ENCODE measurements at regions not wholly inside any gene's neighbourhood (a gene's known extent, or its start where the extent isn't known, plus 50 kb on each side); places are given as distances from the start of the nearest gene placed in this dataset.

- Mint-ChIP-seq H3K36me3 (ENCODE audit: low read depth) (no peaks in the 10 kb centered on the region), H3K27me3 (peaks cover 35% of the 10 kb centered on the region), H3K4me1 (peaks cover 3% of the 10 kb centered on the region), H3K4me3 (no peak overlapping the region), H3K27ac (no peak overlapping the region)
- no peaks in the 10 kb centered on the region for H3K9me3 ChIP-seq (ENCODE audit: control insufficient read depth, low read length, poor library complexity, severe bottlenecking)
- no peak for DNase-seq
- ATAC-seq: no peak
These were observed 167.7 kb upstream of the INHBA start for GRCh38 chr7:41870461-41871138.

- H3K4me1 Mint-ChIP-seq: peaks cover 3% of the 10 kb centered on the region
- H3K27me3 Mint-ChIP-seq: peaks cover 29% of the 10 kb centered on the region
- ATAC-seq: no peak
- H3K36me3 Mint-ChIP-seq (ENCODE audit: low read depth): no peaks in the 10 kb centered on the region
- H3K27ac Mint-ChIP-seq: no peak overlapping the region
- no peak for DNase-seq
- H3K4me3 Mint-ChIP-seq: no peak overlapping the region
- no peaks in the 10 kb centered on the region for H3K9me3 ChIP-seq (ENCODE audit: control insufficient read depth, low read length, poor library complexity, severe bottlenecking)
These were observed 167.1 kb upstream of the INHBA start for GRCh38 chr7:41869997-41870396.

DNA sequence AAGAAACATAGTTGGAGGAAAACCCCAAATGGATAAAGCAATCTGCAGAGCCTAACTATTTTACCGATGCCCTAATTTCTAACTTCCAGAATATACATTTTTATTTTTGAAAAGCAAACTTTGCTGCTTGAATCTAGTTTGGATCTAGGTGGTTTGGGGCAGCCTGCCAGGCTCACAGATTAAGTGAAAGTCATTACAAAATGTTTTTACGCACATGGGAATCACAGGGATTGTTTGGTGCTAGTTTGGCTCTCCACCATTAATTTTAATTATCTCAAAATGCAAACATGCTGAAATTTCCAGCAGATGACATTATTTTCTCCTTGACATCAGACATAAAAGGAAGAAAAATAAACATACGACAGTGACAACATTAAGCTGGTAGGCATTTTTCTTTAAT lies 166.7 kb upstream of the INHBA start:
- Mint-ChIP-seq H3K27me3 (peaks cover 25% of the 10 kb centered on the region), H3K36me3 (ENCODE audit: low read depth) (no peaks in the 10 kb centered on the region), H3K4me1 (peaks cover under 1% of the 10 kb centered on the region), H3K4me3 (no peak overlapping the region), H3K27ac (no peak overlapping the region)
- DNase-seq (no peak), ATAC-seq (no peak)
- H3K9me3 ChIP-seq (ENCODE audit: control insufficient read depth, low read length, poor library complexity, severe bottlenecking): no peaks in the 10 kb centered on the region

DNA sequence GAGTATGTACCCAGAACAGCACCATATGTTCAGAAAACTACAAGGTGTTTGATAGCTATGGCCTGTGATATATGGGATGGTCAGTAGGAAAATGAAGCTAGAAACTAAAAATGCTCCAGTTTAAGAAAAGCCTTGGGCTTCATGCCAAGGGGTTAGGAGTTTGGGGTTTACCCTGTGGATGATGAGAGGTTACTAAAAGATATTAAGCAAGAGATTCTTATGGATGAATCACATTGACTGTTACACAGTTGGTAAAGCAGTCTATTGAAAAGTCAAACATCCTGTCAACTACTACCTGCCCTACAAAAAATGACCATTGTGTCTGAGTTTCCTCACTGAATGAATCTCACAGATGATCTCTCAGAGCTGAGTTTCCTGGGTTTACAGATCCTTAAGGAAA lies 166.2 kb upstream of the INHBA start:
- no peak for ATAC-seq
- Mint-ChIP-seq H3K4me3 (no peak overlapping the region), H3K36me3 (ENCODE audit: low read depth) (no peaks in the 10 kb centered on the region), H3K27ac (no peak overlapping the region), H3K27me3 (peaks cover 23% of the 10 kb centered on the region), H3K4me1 (no peaks in the 10 kb centered on the region)
- H3K9me3 ChIP-seq (ENCODE audit: control insufficient read depth, low read length, poor library complexity, severe bottlenecking): no peaks in the 10 kb centered on the region
- no peak for DNase-seq

DNA sequence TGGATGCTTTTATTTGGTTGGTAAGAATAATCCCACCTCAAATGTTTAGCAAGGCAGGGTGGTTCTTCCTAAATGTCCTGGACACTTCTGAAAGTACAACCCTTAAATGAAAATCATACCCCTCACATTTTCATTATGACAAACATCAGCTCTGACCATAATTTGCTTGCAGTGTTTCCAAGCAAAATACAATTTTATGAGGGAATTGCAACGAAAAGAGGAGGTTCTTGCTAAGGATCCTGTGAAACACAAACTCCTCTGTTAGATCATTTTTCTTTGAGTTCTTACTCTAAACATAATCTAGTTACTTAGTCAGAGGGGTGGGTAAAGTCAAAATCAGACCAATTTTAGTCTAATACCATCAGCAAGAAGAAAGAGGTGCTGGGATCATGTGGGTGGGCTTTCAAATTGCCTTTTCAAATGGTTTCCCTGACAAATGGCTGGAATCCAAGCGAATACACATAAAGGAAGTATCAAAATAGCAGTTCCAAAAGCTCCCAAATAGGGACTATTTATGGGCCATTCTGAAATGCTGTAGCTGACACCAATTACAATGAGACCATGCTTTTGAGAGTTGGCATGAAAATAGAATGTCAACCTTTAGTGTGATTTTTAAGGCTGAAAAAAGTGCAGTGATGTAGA lies 164.9 kb upstream of the INHBA start:
- no peaks in the 10 kb centered on the region for H3K9me3 ChIP-seq (ENCODE audit: control insufficient read depth, low read length, poor library complexity, severe bottlenecking)
- no peak for ATAC-seq
- no peak overlapping the region for H3K27ac Mint-ChIP-seq
- H3K27me3 Mint-ChIP-seq: peaks cover 16% of the 10 kb centered on the region
- no peak overlapping the region for H3K4me3 Mint-ChIP-seq
- H3K36me3 Mint-ChIP-seq (ENCODE audit: low read depth): no peaks in the 10 kb centered on the region
- H3K4me1 Mint-ChIP-seq: no peaks in the 10 kb centered on the region
- no peak for DNase-seq

DNA sequence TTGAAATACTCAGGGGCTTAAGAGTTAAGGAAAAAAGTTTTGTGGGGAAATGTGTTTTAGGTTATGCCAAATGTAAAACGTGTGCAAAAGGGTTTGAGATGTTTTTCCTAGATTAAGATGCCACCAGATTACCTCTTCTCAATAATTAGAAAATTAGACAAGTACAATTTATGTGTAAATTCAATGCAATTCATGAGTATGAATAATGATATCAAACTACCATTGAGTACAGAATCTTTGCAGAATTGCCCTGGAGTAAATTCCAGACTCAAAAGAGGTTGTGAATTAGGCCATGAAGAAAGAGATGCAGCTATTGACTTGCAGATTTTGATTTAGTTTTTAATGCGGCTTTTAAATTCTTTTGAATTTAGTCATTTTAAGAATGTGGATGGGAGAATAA lies 159.4 kb upstream of the INHBA start:
- Mint-ChIP-seq H3K4me3 (no peak overlapping the region), H3K27me3 (peaks cover 5% of the 10 kb centered on the region), H3K27ac (no peak overlapping the region), H3K36me3 (ENCODE audit: low read depth) (no peaks in the 10 kb centered on the region), H3K4me1 (no peaks in the 10 kb centered on the region)
- ATAC-seq (no peak), DNase-seq (no peak)
- no peaks in the 10 kb centered on the region for H3K9me3 ChIP-seq (ENCODE audit: control insufficient read depth, low read length, poor library complexity, severe bottlenecking)

DNA sequence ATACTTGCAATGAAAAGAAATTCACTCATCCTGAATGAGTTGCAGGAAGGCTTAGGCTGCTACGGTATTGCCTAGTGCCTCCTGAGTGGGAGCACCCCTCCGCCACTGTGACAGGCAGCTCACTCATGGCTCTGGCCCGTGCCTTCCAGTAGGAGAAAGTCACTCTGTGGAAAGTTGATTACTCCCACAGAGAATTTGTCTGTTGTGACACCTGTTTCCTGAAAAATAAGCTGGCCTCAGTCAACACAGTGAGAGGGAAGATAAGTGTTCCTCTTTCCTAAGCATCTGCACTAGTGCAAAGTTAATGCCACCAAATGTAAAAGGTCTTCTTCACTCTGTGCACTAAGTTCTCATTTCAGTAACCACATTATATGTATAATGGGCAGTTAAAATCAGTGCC lies 158.8 kb upstream of the INHBA start:
- Mint-ChIP-seq H3K36me3 (ENCODE audit: low read depth) (no peaks in the 10 kb centered on the region), H3K27me3 (peaks cover 5% of the 10 kb centered on the region), H3K27ac (no peak overlapping the region), H3K4me1 (no peaks in the 10 kb centered on the region), H3K4me3 (no peak overlapping the region)
- no peak for ATAC-seq
- no peak for DNase-seq
- no peaks in the 10 kb centered on the region for H3K9me3 ChIP-seq (ENCODE audit: control insufficient read depth, low read length, poor library complexity, severe bottlenecking)

- Mint-ChIP-seq H3K27ac (no peak overlapping the region), H3K27me3 (peaks cover 5% of the 10 kb centered on the region), H3K36me3 (ENCODE audit: low read depth) (no peaks in the 10 kb centered on the region), H3K4me3 (no peak overlapping the region), H3K4me1 (no peaks in the 10 kb centered on the region)
- H3K9me3 ChIP-seq (ENCODE audit: control insufficient read depth, low read length, poor library complexity, severe bottlenecking): no peaks in the 10 kb centered on the region
- no peak for DNase-seq
- ATAC-seq: no peak
These were observed 155.3 kb upstream of the INHBA start for GRCh38 chr7:41858201-41858600.

GRCh38 chr7:41855798-41856197 lies 152.9 kb upstream of the INHBA start:
- H3K27me3 Mint-ChIP-seq: peaks cover 5% of the 10 kb centered on the region

DNA sequence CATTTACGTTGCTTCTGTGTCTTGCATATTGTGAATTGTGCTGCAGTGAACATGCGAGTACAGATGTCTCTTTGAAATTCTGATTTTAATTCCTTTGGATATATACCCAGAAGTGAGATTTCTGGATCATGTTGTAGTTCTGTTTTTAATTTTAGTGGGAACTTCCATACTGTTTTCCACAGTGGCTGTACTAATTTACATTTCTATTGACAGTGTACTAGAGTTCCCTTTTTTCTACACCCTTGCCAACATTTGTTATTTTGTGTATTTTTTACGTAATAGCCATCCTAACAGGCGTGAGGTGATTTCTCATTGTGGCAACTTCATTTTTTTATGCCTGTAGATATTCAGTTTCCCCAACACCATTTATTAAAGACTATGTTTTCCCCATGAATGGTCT lies 144.7 kb upstream of the INHBA start:
- Mint-ChIP-seq H3K36me3 (ENCODE audit: low read depth) (no peaks in the 10 kb centered on the region), H3K4me1 (no peaks in the 10 kb centered on the region), H3K4me3 (no peak overlapping the region), H3K27me3 (no peaks in the 10 kb centered on the region), H3K27ac (no peak overlapping the region)
- DNase-seq: no peak
- no peaks in the 10 kb centered on the region for H3K9me3 ChIP-seq (ENCODE audit: control insufficient read depth, low read length, poor library complexity, severe bottlenecking)
- no peak for ATAC-seq

More at GRCh38 chr7:41855798-41856197, 152.9 kb upstream of the INHBA start:
- DNase-seq (no peak), ATAC-seq (no peak)
- Mint-ChIP-seq H3K27ac (no peak overlapping the region), H3K4me3 (no peak overlapping the region), H3K36me3 (ENCODE audit: low read depth) (no peaks in the 10 kb centered on the region), H3K4me1 (no peaks in the 10 kb centered on the region)
- H3K9me3 ChIP-seq (ENCODE audit: control insufficient read depth, low read length, poor library complexity, severe bottlenecking): no peaks in the 10 kb centered on the region

DNA sequence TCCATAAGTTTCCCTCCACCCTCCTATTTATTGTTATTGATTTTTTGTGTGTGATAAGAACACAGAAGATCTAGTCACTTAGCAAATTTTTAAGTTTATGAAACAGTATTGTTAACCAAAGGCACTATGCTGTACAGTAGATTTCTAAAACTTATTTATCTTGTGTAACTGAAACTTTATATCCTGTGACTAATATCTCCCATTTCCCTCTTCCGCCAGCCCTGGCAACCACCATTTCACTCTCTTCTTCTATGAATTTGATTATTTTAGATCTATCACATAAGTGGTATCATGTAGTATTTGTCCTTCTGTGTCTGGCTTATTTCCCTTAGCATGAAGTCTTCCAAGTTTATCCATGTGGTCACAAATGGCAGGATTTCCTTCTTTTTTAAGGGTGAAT lies 144.3 kb upstream of the INHBA start:
- H3K4me3 Mint-ChIP-seq: no peak overlapping the region
- no peaks in the 10 kb centered on the region for H3K36me3 Mint-ChIP-seq (ENCODE audit: low read depth)
- no peaks in the 10 kb centered on the region for H3K27me3 Mint-ChIP-seq
- ATAC-seq (no peak), DNase-seq (no peak)
- no peaks in the 10 kb centered on the region for H3K4me1 Mint-ChIP-seq
- H3K27ac Mint-ChIP-seq: no peak overlapping the region
- H3K9me3 ChIP-seq (ENCODE audit: control insufficient read depth, low read length, poor library complexity, severe bottlenecking): no peaks in the 10 kb centered on the region

DNA sequence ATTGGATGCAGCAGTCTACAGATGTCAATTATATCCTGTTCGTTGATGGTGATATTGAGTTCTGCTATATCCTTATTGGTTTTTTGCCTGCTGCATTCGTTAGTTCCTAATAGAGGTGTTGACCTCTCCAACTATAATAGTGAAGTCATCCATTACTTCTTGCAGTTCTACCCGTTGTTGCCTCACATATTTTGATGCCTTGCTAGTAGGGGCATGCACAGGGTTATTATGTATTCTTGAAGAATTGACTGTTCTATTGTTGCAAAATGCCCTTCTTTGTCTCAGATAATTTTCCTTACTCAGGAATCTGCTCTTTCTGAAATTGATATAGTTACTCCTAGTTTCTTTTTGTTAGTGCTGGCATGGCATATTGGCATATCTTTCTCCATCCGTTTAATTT lies 140.1 kb upstream of the INHBA start:
- Mint-ChIP-seq H3K4me3 (no peak overlapping the region), H3K27ac (no peak overlapping the region)

DNA sequence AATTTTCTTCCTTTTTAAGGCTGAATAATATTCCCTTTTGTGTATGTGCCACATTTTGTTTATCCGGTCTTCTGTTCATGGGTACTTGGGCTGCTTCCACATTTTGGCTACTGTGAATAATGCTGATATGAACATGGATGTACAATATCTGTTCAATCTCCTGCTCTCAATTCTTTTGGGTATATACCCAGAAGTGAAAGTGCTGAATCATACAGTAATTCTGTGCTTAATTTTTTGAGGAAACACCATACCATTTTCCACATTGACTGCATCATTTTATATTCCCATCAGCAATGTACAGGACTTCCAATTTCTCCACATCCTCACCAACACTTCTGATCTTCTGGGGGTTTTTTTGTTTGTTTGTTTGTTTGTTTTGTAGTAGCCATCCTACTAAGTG lies 135.0 kb upstream of the INHBA start:
- no peaks in the 10 kb centered on the region for H3K36me3 Mint-ChIP-seq (ENCODE audit: low read depth)
- H3K9me3 ChIP-seq (ENCODE audit: control insufficient read depth, low read length, poor library complexity, severe bottlenecking): no peaks in the 10 kb centered on the region
- H3K27ac Mint-ChIP-seq: no peak overlapping the region
- H3K4me3 Mint-ChIP-seq: no peak overlapping the region
- H3K4me1 Mint-ChIP-seq: no peaks in the 10 kb centered on the region
- DNase-seq (no peak), ATAC-seq (no peak)
- H3K27me3 Mint-ChIP-seq: no peaks in the 10 kb centered on the region

More for the DNA sequence above, 140.1 kb upstream of the INHBA start:
- no peaks in the 10 kb centered on the region for H3K27me3 Mint-ChIP-seq
- H3K36me3 Mint-ChIP-seq (ENCODE audit: low read depth): no peaks in the 10 kb centered on the region
- no peak for DNase-seq
- H3K4me1 Mint-ChIP-seq: no peaks in the 10 kb centered on the region
- no peaks in the 10 kb centered on the region for H3K9me3 ChIP-seq (ENCODE audit: control insufficient read depth, low read length, poor library complexity, severe bottlenecking)
- no peak for ATAC-seq

- Mint-ChIP-seq H3K4me3 (no peak overlapping the region), H3K36me3 (ENCODE audit: low read depth) (no peaks in the 10 kb centered on the region), H3K27me3 (no peaks in the 10 kb centered on the region), H3K27ac (no peak overlapping the region), H3K4me1 (no peaks in the 10 kb centered on the region)
- no peaks in the 10 kb centered on the region for H3K9me3 ChIP-seq (ENCODE audit: control insufficient read depth, low read length, poor library complexity, severe bottlenecking)
- ATAC-seq (no peak), DNase-seq (no peak)
These were observed 133.2 kb upstream of the INHBA start for GRCh38 chr7:41835976-41836530.
